ENCODE measurements at regions not wholly inside any gene's neighbourhood (a gene's known extent, or its start where the extent isn't known, plus 50 kb on each side); places are given as distances from the start of the nearest gene placed in this dataset.
A peak's percentile ranks its signal among the peaks of the same experiment; 100 is the strongest.

GRCh38 chr12:127268213-127268612 is 998.8 kb upstream of the TMEM132C start:
- peak; percentile 14 for DNase-seq

- DNase-seq = no peak
These were observed 998.1 kb upstream of the TMEM132C start for GRCh38 chr12:127268706-127269425.

GRCh38 chr12:127270193-127270592 is 996.8 kb upstream of the TMEM132C start:
- DNase-seq = peak; percentile 91

GRCh38 chr12:127271776-127272175 is 995.2 kb upstream of the TMEM132C start:
- DNase-seq = no peak

GRCh38 chr12:127272864-127273263 is 994.1 kb upstream of the TMEM132C start:
- no peak for DNase-seq

- no peak for DNase-seq
These were observed 993.3 kb upstream of the TMEM132C start for GRCh38 chr12:127273626-127274025.

GRCh38 chr12:127275416-127275815 is 991.6 kb upstream of the TMEM132C start:
- no peak for DNase-seq

GRCh38 chr12:127277882-127278281 is 989.1 kb upstream of the TMEM132C start:
- DNase-seq = no peak

- no peak for DNase-seq
These were observed 988.6 kb upstream of the TMEM132C start for GRCh38 chr12:127278351-127278750.

- DNase-seq = no peak
These were observed 986.3 kb upstream of the TMEM132C start for GRCh38 chr12:127280393-127281275.

GRCh38 chr12:127282786-127283565 is 984.0 kb upstream of the TMEM132C start:
- DNase-seq = no peak

- DNase-seq = no peak
These were observed 982.9 kb upstream of the TMEM132C start for GRCh38 chr12:127284021-127284420.

GRCh38 chr12:127284870-127285431 is 982.0 kb upstream of the TMEM132C start:
- DNase-seq = no peak

- DNase-seq = no peak
These were observed 980.7 kb upstream of the TMEM132C start for GRCh38 chr12:127286281-127286680.

GRCh38 chr12:127287256-127287655 is 979.7 kb upstream of the TMEM132C start:
- DNase-seq = no peak

- DNase-seq = no peak
These were observed 976.7 kb upstream of the TMEM132C start for GRCh38 chr12:127290251-127290650.

GRCh38 chr12:127292736-127293135 is 974.2 kb upstream of the TMEM132C start:
- no peak for DNase-seq

GRCh38 chr12:127293507-127294310 is 973.3 kb upstream of the TMEM132C start:
- no peak for DNase-seq

- no peak for DNase-seq
These were observed 972.2 kb upstream of the TMEM132C start for GRCh38 chr12:127294651-127295210.

- DNase-seq = no peak
These were observed 971.3 kb upstream of the TMEM132C start for GRCh38 chr12:127295630-127296029.

- no peak for DNase-seq
These were observed 970.4 kb upstream of the TMEM132C start for GRCh38 chr12:127296591-127296990.

- no peak for DNase-seq
These were observed 969.6 kb upstream of the TMEM132C start for GRCh38 chr12:127297327-127297726.

Data from GF-D8 (cell line).